Neural progenitor cell (in vitro differentiated cells): ENCODE measurements at regions not wholly inside any gene's neighbourhood (a gene's known extent, or its start where the extent isn't known, plus 50 kb on each side); places are given as distances from the start of the nearest gene placed in this dataset.

Experiments used
- DNase-seq: peaks from one replicate; pipeline ENCODE4 v3.0.0-alpha.2; 2016; ENCODE audit warnings: low spot score
- H2AFZ ChIP-seq: fragments of 200-600 bp; sonication (generic); replicated peaks from 2 replicates; pipeline ENCODE4 v1.6.1; 2016; ENCODE audit warnings: antibody characterized with exemption
- H3F3A ChIP-seq: fragments of 200-600 bp; sonication (generic); 2 replicates; pipeline ENCODE4 v1.6.1; 2016; ENCODE audit warnings: antibody characterized with exemption, low read depth
- H3K27ac ChIP-seq: fragments of 200-600 bp; sonication (generic); 2 replicates; pipeline ENCODE4 v1.5.1; 2016; ENCODE audit warnings: mild to moderate bottlenecking
- H3K27me3 ChIP-seq: fragments of 200-600 bp; sonication (generic); 2 replicates; pipeline ENCODE4 v1.6.1; 2016; ENCODE audit warnings: mild to moderate bottlenecking, moderate library complexity
- H3K36me3 ChIP-seq: fragments of 200-600 bp; sonication (generic); 2 replicates; pipeline ENCODE4 v1.5.1; 2016
- H3K4me1 ChIP-seq: fragments of 200-600 bp; sonication (generic); 2 replicates; pipeline ENCODE4 v1.6.1; 2016; ENCODE audit warnings: mixed run types
- H3K4me2 ChIP-seq: fragments of 200-600 bp; sonication (generic); 2 replicates; pipeline ENCODE4 v1.6.1; 2016
- H3K4me3 ChIP-seq: fragments of 200-600 bp; sonication (generic); 2 replicates; pipeline ENCODE4 v1.5.1; 2016
- H3K79me2 ChIP-seq: fragments of 200-600 bp; sonication (generic); 2 replicates; pipeline ENCODE4 v1.6.1; 2016; ENCODE audit warnings: low read depth
- H3K9ac ChIP-seq: fragments of 200-600 bp; sonication (generic); 2 replicates; pipeline ENCODE4 v1.6.1; 2016
- H3K9me3 ChIP-seq: fragments of 200-600 bp; sonication (generic); 2 replicates; pipeline ENCODE4 v1.5.1; 2016; ENCODE audit warnings: low read depth
- H4K20me1 ChIP-seq: fragments of 200-600 bp; sonication (generic); 2 replicates; pipeline ENCODE4 v1.6.1; 2016; ENCODE audit warnings: low read depth
- H3K27ac Mint-ChIP-seq: 3 replicates; pipeline ENCODE4 v1.8.0; 2021; ENCODE audit warnings: mixed read lengths
- H3K27me3 Mint-ChIP-seq: 2 replicates; pipeline ENCODE4 v1.8.0; 2022; ENCODE audit warnings: low read depth, mild to moderate bottlenecking, inconsistent platforms, moderate library complexity, mixed read lengths; ENCODE audit not compliant: insufficient read depth
- H3K36me3 Mint-ChIP-seq: 3 replicates; pipeline ENCODE4 v1.8.0; 2021; ENCODE audit warnings: mixed read lengths
- H3K4me1 Mint-ChIP-seq: 3 replicates; pipeline ENCODE4 v1.8.0; 2021; ENCODE audit warnings: mixed read lengths
- H3K4me3 Mint-ChIP-seq: 3 replicates; pipeline ENCODE4 v1.8.0; 2021; ENCODE audit warnings: mild to moderate bottlenecking, moderate library complexity, mixed read lengths
- H3K9me3 Mint-ChIP-seq: 3 replicates; pipeline ENCODE4 v1.8.0; 2020; ENCODE audit warnings: mixed read lengths
- CTCF ChIP-seq: fragments of 200-600 bp; sonication (generic); IDR thresholded peaks from 2 replicates; pipeline ENCODE4 v1.5.1; 2017; ENCODE audit warnings: antibody characterized with exemption, mild to moderate bottlenecking
- EZH2 ChIP-seq: fragments of 200-600 bp; sonication (generic); IDR thresholded peaks from 2 replicates; pipeline ENCODE4 v1.6.1; 2017; ENCODE audit warnings: antibody characterized with exemption, mild to moderate bottlenecking, moderate library complexity
- EZH2phosphoT487 ChIP-seq: fragments of 200-600 bp; sonication (generic); IDR thresholded peaks from 2 replicates; pipeline ENCODE4 v1.6.1; 2017; ENCODE audit warnings: antibody characterized with exemption

- H3K9ac ChIP-seq: no peak overlapping the region
- Mint-ChIP-seq H3K27ac (no peak overlapping the region), H3K9me3 (no peaks in the 10 kb centered on the region)
Observed at GRCh38 chr1:192751260-192751659, 57.6 kb upstream of the RGS2 start.

GRCh38 chr1:192756314-192756713 is 52.5 kb upstream of the RGS2 start:
- Mint-ChIP-seq H3K27me3 (no peaks in the 10 kb centered on the region), H3K36me3 (no peaks in the 10 kb centered on the region), H3K4me1 (no peaks in the 10 kb centered on the region), H3K9me3 (no peaks in the 10 kb centered on the region), H3K4me3 (no peak overlapping the region), H3K27ac (no peak overlapping the region)
- Histone ChIP-seq H3K4me1 (no peaks in the 10 kb centered on the region), H4K20me1 (no peaks in the 10 kb centered on the region), H3K9ac (no peak overlapping the region), H3F3A (no peaks in the 10 kb centered on the region), H3K9me3 (no peaks in the 10 kb centered on the region), H3K4me2 (no peak overlapping the region), H3K27ac (no peak overlapping the region), H3K4me3 (no peak overlapping the region), H3K79me2 (no peaks in the 10 kb centered on the region), H3K27me3 (no peaks in the 10 kb centered on the region), H3K36me3 (no peaks in the 10 kb centered on the region), H2AFZ (peak overlapping the region; percentile 52)
- no peak for DNase-seq
- TF ChIP-seq EZH2: no peak
- no peak for TF ChIP-seq EZH2phosphoT487
- TF ChIP-seq CTCF: no peak

More at GRCh38 chr1:192751260-192751659, 57.6 kb upstream of the RGS2 start:
- H3K79me2 ChIP-seq: no peaks in the 10 kb centered on the region
- H2AFZ ChIP-seq: no peak overlapping the region
- Mint-ChIP-seq H3K4me3 (no peak overlapping the region), H3K27me3 (no peaks in the 10 kb centered on the region), H3K36me3 (no peaks in the 10 kb centered on the region), H3K4me1 (no peaks in the 10 kb centered on the region)
- H3K4me3 ChIP-seq: no peak overlapping the region
- no peak for DNase-seq
- no peaks in the 10 kb centered on the region for H3K36me3 ChIP-seq
- no peak overlapping the region for H3K27ac ChIP-seq
- no peaks in the 10 kb centered on the region for H3K4me1 ChIP-seq
- H3K9me3 ChIP-seq: no peaks in the 10 kb centered on the region
- H3K27me3 ChIP-seq: no peaks in the 10 kb centered on the region
- no peak overlapping the region for H3K4me2 ChIP-seq
- H3F3A ChIP-seq: no peaks in the 10 kb centered on the region
- no peaks in the 10 kb centered on the region for H4K20me1 ChIP-seq
- no peak for TF ChIP-seq EZH2phosphoT487
- TF ChIP-seq CTCF: no peak
- no peak for TF ChIP-seq EZH2

- Histone ChIP-seq H3K9ac (no peak overlapping the region), H3K4me3 (no peak overlapping the region), H3K4me2 (no peak overlapping the region), H3K27me3 (no peaks in the 10 kb centered on the region), H3K79me2 (no peaks in the 10 kb centered on the region), H3K9me3 (no peaks in the 10 kb centered on the region), H3K27ac (no peak overlapping the region), H4K20me1 (no peaks in the 10 kb centered on the region), H3K36me3 (no peaks in the 10 kb centered on the region), H3K4me1 (no peaks in the 10 kb centered on the region), H3F3A (no peaks in the 10 kb centered on the region), H2AFZ (peak overlapping the region; percentile 52)
- Mint-ChIP-seq H3K36me3 (no peaks in the 10 kb centered on the region), H3K27ac (no peak overlapping the region), H3K4me3 (no peak overlapping the region), H3K4me1 (no peaks in the 10 kb centered on the region), H3K9me3 (no peaks in the 10 kb centered on the region), H3K27me3 (no peaks in the 10 kb centered on the region)
- no peak for DNase-seq
- TF ChIP-seq EZH2 (no peak), EZH2phosphoT487 (no peak), CTCF (no peak)
Observed at GRCh38 chr1:192756847-192757246, 52.0 kb upstream of the RGS2 start.

- no peaks in the 10 kb centered on the region for H3F3A ChIP-seq
- H3K27ac ChIP-seq: no peak overlapping the region
- no peaks in the 10 kb centered on the region for H4K20me1 ChIP-seq
- TF ChIP-seq EZH2 (no peak), EZH2phosphoT487 (no peak), CTCF (no peak)
- no peak overlapping the region for H3K4me2 ChIP-seq
- H3K4me3 Mint-ChIP-seq: no peak overlapping the region
- no peaks in the 10 kb centered on the region for H3K27me3 Mint-ChIP-seq
- H3K79me2 ChIP-seq: no peaks in the 10 kb centered on the region
- H3K9me3 Mint-ChIP-seq: no peaks in the 10 kb centered on the region
- no peaks in the 10 kb centered on the region for H3K27me3 ChIP-seq
- no peak overlapping the region for H3K4me3 ChIP-seq
- H3K4me1 Mint-ChIP-seq: no peaks in the 10 kb centered on the region
- no peaks in the 10 kb centered on the region for H3K4me1 ChIP-seq
- H2AFZ ChIP-seq: no peak overlapping the region
- H3K9me3 ChIP-seq: no peaks in the 10 kb centered on the region
- H3K36me3 ChIP-seq: no peaks in the 10 kb centered on the region
- no peaks in the 10 kb centered on the region for H3K36me3 Mint-ChIP-seq
- no peak for DNase-seq
- no peak overlapping the region for H3K9ac ChIP-seq
- no peak overlapping the region for H3K27ac Mint-ChIP-seq
Observed at GRCh38 chr1:192758492-192758891, 50.3 kb upstream of the RGS2 start.
